ENCODE measurements at regions not wholly inside any gene's neighbourhood (a gene's known extent, or its start where the extent isn't known, plus 50 kb on each side); places are given as distances from the start of the nearest gene placed in this dataset.

DNA sequence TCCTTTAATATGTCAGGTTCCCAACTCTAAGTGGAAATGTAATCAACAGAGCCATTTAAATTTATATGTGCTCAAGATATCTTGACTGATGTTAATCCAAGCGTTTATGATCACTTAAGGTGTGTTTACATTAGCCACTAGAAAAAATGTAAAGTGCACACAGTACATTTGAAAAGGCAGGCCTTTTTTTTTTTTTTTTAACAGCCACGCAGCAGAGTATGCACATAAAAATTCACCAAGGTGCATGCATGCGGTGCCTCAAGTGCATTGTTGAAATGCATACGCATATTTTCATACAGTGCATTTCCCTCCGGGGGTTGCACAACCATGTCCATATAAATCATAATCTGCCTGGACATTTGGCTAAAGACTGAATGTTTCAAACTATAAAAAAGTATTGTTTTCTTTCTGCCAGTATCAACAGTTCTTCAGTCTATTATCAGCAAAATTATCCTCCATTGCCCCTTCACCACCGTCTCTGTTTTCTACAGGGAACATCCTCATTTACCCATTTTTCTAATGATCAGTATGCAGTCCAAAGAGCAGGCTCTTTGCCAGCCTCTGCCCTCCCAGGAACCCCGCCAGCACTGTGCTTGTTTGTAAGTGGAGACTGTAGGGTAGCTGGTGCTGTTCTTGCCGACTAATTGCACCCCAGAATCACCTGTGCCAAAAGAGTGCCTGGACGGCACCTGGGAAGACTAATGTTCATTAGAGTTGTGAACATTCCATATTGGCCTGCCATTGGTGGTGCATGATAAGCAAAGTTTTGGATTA, 611.2 kb upstream of the CFAP20DC start (continued):
- no peak for TF ChIP-seq WRNIP1 (IDR thresholded peaks at IDR 0.05; ENCODE audit: borderline replicate concordance, low read depth, low read length)
- no peak for TF ChIP-seq SMARCA5 (IDR thresholded peaks at IDR 0.05)
- TF ChIP-seq MEF2B (IDR thresholded peaks at IDR 0.05; ENCODE audit: partially characterized antibody, poor library complexity, severe bottlenecking): no peak
- no peak for TF ChIP-seq MXI1 (IDR thresholded peaks at IDR 0.05; ENCODE audit: low read depth, low read length)

DNA sequence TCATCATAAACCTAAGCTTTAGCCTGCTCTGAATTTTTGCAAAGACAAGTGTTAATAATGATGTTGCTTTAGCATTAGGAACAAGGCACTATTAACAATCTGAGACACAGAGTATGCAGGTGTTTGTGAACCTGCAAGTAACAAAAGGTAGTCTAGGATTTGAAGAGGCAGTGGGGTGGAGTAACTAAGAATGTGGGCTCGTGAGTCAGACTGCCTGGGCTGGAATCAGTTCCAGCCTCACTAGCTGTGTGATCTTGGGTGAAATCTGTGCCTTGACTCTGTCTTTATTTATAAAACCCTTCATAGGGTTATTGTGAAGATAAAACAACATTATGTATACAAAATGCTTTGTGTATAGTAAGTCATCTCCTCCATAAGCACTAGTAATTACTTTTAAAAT, 610.6 kb upstream of the CFAP20DC start:
- no peaks in the 10 kb centered on the region for H3K9me3 ChIP-seq (replicated peaks; ENCODE audit: control insufficient read depth, insufficient read depth, low read length)
- no peak for ATAC-seq
- FAIRE-seq: no peak
- H3K9ac ChIP-seq (ENCODE audit: control insufficient read depth, insufficient read depth, low read length): no peak overlapping the region
- SMC1A ChIA-PET (ENCODE audit: uncharacterized antibody, unreplicated experiment): no interaction called here
- TF ChIP-seq CHD2 (IDR thresholded peaks at IDR 0.05; ENCODE audit: borderline replicate concordance, low read depth, low read length): no peak
- no peak for TF ChIP-seq SUZ12 (IDR thresholded peaks at IDR 0.05; ENCODE audit: unreplicated experiment)
- no peak for TF ChIP-seq RAD21 (IDR thresholded peaks at IDR 0.05; ENCODE audit: insufficient read depth, low read depth, low read length)
- no peak for TF ChIP-seq EZH2 (IDR thresholded peaks at IDR 0.05; ENCODE audit: borderline replicate concordance, control insufficient read depth, low read depth, low read length)
- no peak for TF ChIP-seq HDGF (IDR thresholded peaks at IDR 0.05)
- no peak for TF ChIP-seq ZNF622 (IDR thresholded peaks at IDR 0.05)
- no peak for TF ChIP-seq CHD1 (IDR thresholded peaks at IDR 0.05; ENCODE audit: low read depth, low read length)
- no peak for TF ChIP-seq HDAC2 (IDR thresholded peaks at IDR 0.05)
- TF ChIP-seq, protein P1, sequence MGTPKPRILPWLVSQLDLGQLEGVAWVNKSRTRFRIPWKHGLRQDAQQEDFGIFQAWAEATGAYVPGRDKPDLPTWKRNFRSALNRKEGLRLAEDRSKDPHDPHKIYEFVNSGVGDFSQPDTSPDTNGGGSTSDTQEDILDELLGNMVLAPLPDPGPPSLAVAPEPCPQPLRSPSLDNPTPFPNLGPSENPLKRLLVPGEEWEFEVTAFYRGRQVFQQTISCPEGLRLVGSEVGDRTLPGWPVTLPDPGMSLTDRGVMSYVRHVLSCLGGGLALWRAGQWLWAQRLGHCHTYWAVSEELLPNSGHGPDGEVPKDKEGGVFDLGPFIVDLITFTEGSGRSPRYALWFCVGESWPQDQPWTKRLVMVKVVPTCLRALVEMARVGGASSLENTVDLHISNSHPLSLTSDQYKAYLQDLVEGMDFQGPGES (IDR thresholded peaks at IDR 0.05): no peak
- TF ChIP-seq PAX8 (IDR thresholded peaks at IDR 0.05): no peak
- no peak for DNase-seq (ENCODE audit: low read depth, low spot score)
- CTCF ChIA-PET: no interaction called here
- no peak overlapping the region for H3K4me3 ChIP-seq
- intact Hi-C loops (cut with micrococcal nuclease; ENCODE audit: unreplicated experiment): no loop called here
- H3K27ac ChIP-seq (ENCODE audit: control insufficient read depth, insufficient read depth): no peak overlapping the region
- H2AFZ ChIP-seq (ENCODE audit: control insufficient read depth, low read depth, low read length): no peak overlapping the region
- H3K79me2 ChIP-seq (ENCODE audit: control insufficient read depth, insufficient read depth, low read length): no peaks in the 10 kb centered on the region
- H3K4me2 ChIP-seq (ENCODE audit: control insufficient read depth, insufficient read depth): no peak overlapping the region
- in situ Hi-C loops (cut with MboI): no loop called here
- no peaks in the 10 kb centered on the region for H4K20me1 ChIP-seq (ENCODE audit: control insufficient read depth, insufficient read depth)
- H3K4me1 ChIP-seq (ENCODE audit: control insufficient read depth, insufficient read depth, low read length): no peaks in the 10 kb centered on the region
- H3K27me3 ChIP-seq (replicated peaks in 1 of 2; ENCODE audit: control insufficient read depth in 2 of 2, insufficient read depth in 2 of 2, low read length in 1 of 2): peaks cover 0 to 3% of the 10 kb centered on the region in 2 experiments; a peak in 2 of 4 replicates
- RAD21 ChIA-PET (ENCODE audit: unreplicated experiment): no interaction called here
- H3K36me3 ChIP-seq (ENCODE audit: control insufficient read depth in 2 of 2, insufficient read depth in 2 of 2, low read length in 1 of 2): no peaks in the 10 kb centered on the region
- BruUV-seq (replicated peaks): no TSS peak
- POLR2A ChIA-PET: no interaction called here
- 0% methylated on average over 1 of the region's 1 CpG for WGBS (ENCODE audit: insufficient coverage, insufficient replicate concordance, low lambda C conversion rate, missing lambda C conversion rate)
